A673 (cell line): ENCODE measurements at regions not wholly inside any gene's neighbourhood (a gene's known extent, or its start where the extent isn't known, plus 50 kb on each side); places are given as distances from the start of the nearest gene placed in this dataset.

Experiments used
- EZH2 ChIP-seq: fragments of 200-600 bp; sonication (generic); IDR thresholded peaks from 2 replicates; pipeline ENCODE4 v1.6.1; 2017; ENCODE audit warnings: borderline replicate concordance, low read depth, mild to moderate bottlenecking, mixed read lengths, antibody characterized with exemption, low read length; ENCODE audit not compliant: poor library complexity, severe bottlenecking
- TF ChIP-seq, protein P1 (sequence below): fragments of 300-800, 200-600 bp; sonication (generic); conservative IDR thresholded peaks from 2 replicates; pipeline ENCODE4 v1.5.1; 2017; ENCODE audit warnings: low read depth, mild to moderate bottlenecking, antibody characterized with exemption, low read length, moderate library complexity, mixed read lengths

- TF ChIP-seq, protein P1, sequence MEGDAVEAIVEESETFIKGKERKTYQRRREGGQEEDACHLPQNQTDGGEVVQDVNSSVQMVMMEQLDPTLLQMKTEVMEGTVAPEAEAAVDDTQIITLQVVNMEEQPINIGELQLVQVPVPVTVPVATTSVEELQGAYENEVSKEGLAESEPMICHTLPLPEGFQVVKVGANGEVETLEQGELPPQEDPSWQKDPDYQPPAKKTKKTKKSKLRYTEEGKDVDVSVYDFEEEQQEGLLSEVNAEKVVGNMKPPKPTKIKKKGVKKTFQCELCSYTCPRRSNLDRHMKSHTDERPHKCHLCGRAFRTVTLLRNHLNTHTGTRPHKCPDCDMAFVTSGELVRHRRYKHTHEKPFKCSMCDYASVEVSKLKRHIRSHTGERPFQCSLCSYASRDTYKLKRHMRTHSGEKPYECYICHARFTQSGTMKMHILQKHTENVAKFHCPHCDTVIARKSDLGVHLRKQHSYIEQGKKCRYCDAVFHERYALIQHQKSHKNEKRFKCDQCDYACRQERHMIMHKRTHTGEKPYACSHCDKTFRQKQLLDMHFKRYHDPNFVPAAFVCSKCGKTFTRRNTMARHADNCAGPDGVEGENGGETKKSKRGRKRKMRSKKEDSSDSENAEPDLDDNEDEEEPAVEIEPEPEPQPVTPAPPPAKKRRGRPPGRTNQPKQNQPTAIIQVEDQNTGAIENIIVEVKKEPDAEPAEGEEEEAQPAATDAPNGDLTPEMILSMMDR: no peak
- TF ChIP-seq EZH2: no peak
These were observed 425.6 kb downstream of the NR2F2 start for GRCh38 chr15:96756146-96756545.
